Body of pancreas (tissue), 4 donors: ENCODE measurements at regions not wholly inside any gene's neighbourhood (a gene's known extent, or its start where the extent isn't known, plus 50 kb on each side); places are given as distances from the start of the nearest gene placed in this dataset.

ENCODE experiments used
- ATAC-seq: fragments of 150-250 bp; one replicate; pipeline ENCODE4 v1.9.1; 2016
- DNase-seq, 4 donors: peaks; one replicate each; pipeline ENCODE4 v3.0.0-alpha.2; 2019
- H3K27ac ChIP-seq, 4 donors: fragments of 200-600 bp; sonication (generic); 1 replicate in 3 of 4; 2 replicates in 1 of 4; pipeline versions ENCODE4 v1.5.1 to v1.6.1; 2016 to 2019; ENCODE audit warnings: mild to moderate bottlenecking in 1 of 4, mixed read lengths in 1 of 4, moderate library complexity in 1 of 4
- H3K27me3 ChIP-seq, 2 donors: fragments of 200-600 bp; sonication (generic); one replicate each; pipeline ENCODE4 v1.6.0; 2016; ENCODE audit warnings: mild to moderate bottlenecking in 1 of 2
- H3K36me3 ChIP-seq, 2 donors: fragments of 200-600 bp; sonication (generic); replicated peaks in 1 of 2; 2 replicates each; pipeline ENCODE4 v1.5.1; 2016; ENCODE audit warnings: low read depth in 2 of 2; ENCODE audit not compliant: insufficient read depth in 1 of 2
- H3K4me1 ChIP-seq: fragments of 200-600 bp; sonication (generic); one replicate; pipeline ENCODE4 v1.6.0; 2016
- H3K4me3 ChIP-seq, 2 donors: fragments of 200-600 bp; sonication (generic); 1 replicate in 1 of 2; 2 replicates in 1 of 2; pipeline ENCODE4 v1.5.1; 2016 to 2019
- H3K9me3 ChIP-seq, 3 donors: fragments of 200-600 bp; sonication (generic); 1 replicate in 2 of 3; 2 replicates in 1 of 3; pipeline ENCODE4 v1.5.1; 2016
- POLR2A ChIP-seq, 3 donors: fragments of 450-650 bp; IDR thresholded peaks; one replicate each; pipeline ENCODE4 v1.6.1; 2016; ENCODE audit warnings: antibody characterized with exemption in 3 of 3, mild to moderate bottlenecking in 2 of 3
- WGBS, 2 donors: methylation state at CpG; one replicate each; pipeline ENCODE4 v1.1.5; 2017; 5-methylcytosine and 5-hydroxymethylcytosine counted together
- intact Hi-C: fragments of 100-400 bp; cut with DNase I; formaldehyde crosslinking; loops from one replicate; pipeline ENCODE4 v1.15.1; 2023
- TF ChIP-seq, protein P1 (sequence below), 7 experiments: fragments of 450-650 bp in 4 of 7; fragments of 200-600 bp in 3 of 7; sonication (generic) in 3 of 7; IDR thresholded peaks; one replicate each; pipeline ENCODE4 v1.5.1; 2016 to 2019; ENCODE audit warnings: antibody characterized with exemption in 7 of 7

- 29 to 30% methylated on average over 1 of the region's 1 CpG for WGBS, 2 donors
- no peak for ATAC-seq
- Histone ChIP-seq H3K4me3 (no peak overlapping the region), H3K27ac (no peak overlapping the region), H3K9me3 (peaks cover 0 to 2% (median 0%) of the 10 kb centered on the region in 3 donors), H3K36me3 (no peaks in the 10 kb centered on the region), H3K27me3 (no peaks in the 10 kb centered on the region), H3K4me1 (no peaks in the 10 kb centered on the region)
- DNase-seq = no peak
- TF ChIP-seq, protein P1, sequence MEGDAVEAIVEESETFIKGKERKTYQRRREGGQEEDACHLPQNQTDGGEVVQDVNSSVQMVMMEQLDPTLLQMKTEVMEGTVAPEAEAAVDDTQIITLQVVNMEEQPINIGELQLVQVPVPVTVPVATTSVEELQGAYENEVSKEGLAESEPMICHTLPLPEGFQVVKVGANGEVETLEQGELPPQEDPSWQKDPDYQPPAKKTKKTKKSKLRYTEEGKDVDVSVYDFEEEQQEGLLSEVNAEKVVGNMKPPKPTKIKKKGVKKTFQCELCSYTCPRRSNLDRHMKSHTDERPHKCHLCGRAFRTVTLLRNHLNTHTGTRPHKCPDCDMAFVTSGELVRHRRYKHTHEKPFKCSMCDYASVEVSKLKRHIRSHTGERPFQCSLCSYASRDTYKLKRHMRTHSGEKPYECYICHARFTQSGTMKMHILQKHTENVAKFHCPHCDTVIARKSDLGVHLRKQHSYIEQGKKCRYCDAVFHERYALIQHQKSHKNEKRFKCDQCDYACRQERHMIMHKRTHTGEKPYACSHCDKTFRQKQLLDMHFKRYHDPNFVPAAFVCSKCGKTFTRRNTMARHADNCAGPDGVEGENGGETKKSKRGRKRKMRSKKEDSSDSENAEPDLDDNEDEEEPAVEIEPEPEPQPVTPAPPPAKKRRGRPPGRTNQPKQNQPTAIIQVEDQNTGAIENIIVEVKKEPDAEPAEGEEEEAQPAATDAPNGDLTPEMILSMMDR (IDR thresholded peaks at IDR 0.05) = no peak
- intact Hi-C loops = no loop called here
Observed at GRCh38 chr6:81387163-81387562, 365.3 kb downstream of the TENT5A start.

GRCh38 chr6:81384921-81385320 is 367.6 kb downstream of the TENT5A start:
- no peaks in the 10 kb centered on the region for H3K27me3 ChIP-seq
- no peak overlapping the region for H3K27ac ChIP-seq
- intact Hi-C loops = no loop called here
- H3K4me3 ChIP-seq = no peak overlapping the region
- no peak for ATAC-seq
- no peaks in the 10 kb centered on the region for H3K36me3 ChIP-seq
- 59 to 73% methylated on average over 2 of the region's 2 CpGs for WGBS, 2 donors
- TF ChIP-seq, protein P1 (IDR thresholded peaks at IDR 0.05) = no peak
- TF ChIP-seq POLR2A (IDR thresholded peaks at IDR 0.05) = no peak
- no peaks in the 10 kb centered on the region for H3K9me3 ChIP-seq
- no peaks in the 10 kb centered on the region for H3K4me1 ChIP-seq
- no peak for DNase-seq

GRCh38 chr6:81383472-81383871 is 369.0 kb downstream of the TENT5A start:
- Histone ChIP-seq H3K27me3 (no peaks in the 10 kb centered on the region), H3K4me1 (no peaks in the 10 kb centered on the region), H3K36me3 (no peaks in the 10 kb centered on the region), H3K9me3 (no peaks in the 10 kb centered on the region), H3K27ac (no peak overlapping the region), H3K4me3 (no peak overlapping the region)
- DNase-seq (no peak), ATAC-seq (no peak)
- TF ChIP-seq, protein P1 (IDR thresholded peaks at IDR 0.05) = no peak
- no peak for TF ChIP-seq POLR2A (IDR thresholded peaks at IDR 0.05)
- intact Hi-C loops = no loop called here
- 94 to 95% methylated on average over 1 of the region's 1 CpG for WGBS, 2 donors

GRCh38 chr6:81382852-81383251 is 369.6 kb downstream of the TENT5A start:
- no peak for TF ChIP-seq POLR2A (IDR thresholded peaks at IDR 0.05)
- TF ChIP-seq, protein P1 (IDR thresholded peaks at IDR 0.05) = no peak
- Histone ChIP-seq H3K27ac (no peak overlapping the region), H3K9me3 (no peaks in the 10 kb centered on the region), H3K27me3 (no peaks in the 10 kb centered on the region), H3K4me1 (no peaks in the 10 kb centered on the region), H3K36me3 (no peaks in the 10 kb centered on the region), H3K4me3 (no peak overlapping the region)
- intact Hi-C loops = no loop called here
- ATAC-seq = no peak
- no peak for DNase-seq
- 67 to 74% methylated on average over 4 of the region's 4 CpGs for WGBS, 2 donors

- no peak for DNase-seq
- H3K9me3 ChIP-seq = no peaks in the 10 kb centered on the region
Observed at GRCh38 chr6:81381382-81381916, 371.0 kb downstream of the TENT5A start.

More at GRCh38 chr6:81381382-81381916, 371.0 kb downstream of the TENT5A start:
- no peaks in the 10 kb centered on the region for H3K27me3 ChIP-seq
- TF ChIP-seq, protein P1 (IDR thresholded peaks at IDR 0.05) = no peak
- no peak for TF ChIP-seq POLR2A (IDR thresholded peaks at IDR 0.05)
- H3K4me3 ChIP-seq = no peak overlapping the region
- intact Hi-C loops = no loop called here
- no peak overlapping the region for H3K27ac ChIP-seq
- no peaks in the 10 kb centered on the region for H3K36me3 ChIP-seq
- no peaks in the 10 kb centered on the region for H3K4me1 ChIP-seq
- 89 to 100% methylated on average over 1 of the region's 1 CpG for WGBS, 2 donors
- ATAC-seq = no peak
